Right renal cortex interstitium (tissue), 3 donors: ENCODE measurements at regions not wholly inside any gene's neighbourhood (a gene's known extent, or its start where the extent isn't known, plus 50 kb on each side); places are given as distances from the start of the nearest gene placed in this dataset.

ENCODE experiments used
- DNase-seq, 3 donors: peaks; one replicate each; pipeline ENCODE4 v3.0.0-alpha.2; 2013; ENCODE audit warnings: low read depth in 3 of 3, low spot score in 2 of 3

DNA sequence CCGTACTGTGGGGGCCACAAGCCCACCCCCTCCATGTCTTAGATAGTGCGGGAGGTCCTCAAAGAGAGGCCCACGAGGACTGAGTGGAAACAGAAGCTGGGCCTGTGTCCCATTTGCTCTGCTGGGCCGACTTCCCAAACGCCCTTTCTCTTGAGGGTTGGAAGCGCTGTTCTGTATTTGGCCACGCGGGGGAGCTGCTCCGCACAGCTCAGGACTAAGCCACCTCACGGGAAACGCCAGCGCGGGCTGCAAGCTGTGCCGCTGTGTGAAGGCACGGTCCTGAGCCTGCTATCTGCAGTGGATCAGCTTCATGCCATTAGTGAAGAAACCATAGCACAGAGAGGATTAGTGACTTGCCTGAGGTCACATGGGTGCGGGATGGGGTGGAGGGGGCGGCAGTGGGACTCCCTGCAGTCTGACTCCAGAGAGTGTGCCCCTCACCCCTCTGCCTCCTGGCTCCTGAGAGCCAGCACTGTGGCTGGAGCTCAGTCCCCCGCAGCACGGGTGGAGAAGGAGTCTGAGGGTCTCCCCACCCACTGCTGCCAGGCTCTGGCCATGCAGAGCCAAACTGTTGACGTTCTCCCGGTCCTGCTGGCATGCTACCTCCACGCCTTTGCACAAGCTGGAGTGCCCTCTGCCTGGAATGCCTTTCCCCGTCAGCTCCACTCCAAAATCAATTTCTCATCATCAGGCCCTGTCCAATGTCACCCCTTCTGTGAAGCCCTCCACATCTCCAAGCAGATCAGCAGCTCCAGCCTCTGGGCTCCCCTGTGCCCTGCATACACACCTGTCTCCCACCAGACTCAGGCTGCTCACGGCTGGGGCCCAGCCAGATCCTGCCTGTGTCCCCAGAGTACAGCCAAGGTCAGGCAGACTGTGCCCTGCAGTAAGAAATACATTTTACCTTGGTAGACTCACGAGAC is 51.5 kb upstream of the LRRC32 start:
- peak in 2 of 3 donors; percentile 48 to 67 for DNase-seq

GRCh38 chr11:76723142-76723541 is 52.6 kb upstream of the LRRC32 start:
- DNase-seq: no peak

DNA sequence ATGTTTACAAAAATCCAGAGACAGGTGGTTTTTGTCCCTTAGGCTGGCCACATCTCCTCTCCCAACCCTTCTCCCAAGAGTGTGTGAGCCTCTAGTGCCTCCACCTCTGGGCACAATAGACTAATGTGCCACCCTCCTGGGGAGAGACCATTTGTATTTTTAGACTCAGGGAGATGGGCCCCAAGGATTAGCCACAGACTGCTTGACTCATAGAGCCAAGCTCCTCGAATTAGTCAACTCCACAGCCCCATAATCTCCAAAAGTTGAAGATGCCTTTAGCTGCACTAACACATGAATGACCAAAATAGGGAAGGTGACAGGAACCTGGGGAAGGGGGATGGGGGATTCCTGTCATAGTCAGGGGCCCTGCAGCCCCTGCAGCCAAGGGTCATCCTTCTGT is 53.0 kb upstream of the LRRC32 start:
- DNase-seq: no peak

DNA sequence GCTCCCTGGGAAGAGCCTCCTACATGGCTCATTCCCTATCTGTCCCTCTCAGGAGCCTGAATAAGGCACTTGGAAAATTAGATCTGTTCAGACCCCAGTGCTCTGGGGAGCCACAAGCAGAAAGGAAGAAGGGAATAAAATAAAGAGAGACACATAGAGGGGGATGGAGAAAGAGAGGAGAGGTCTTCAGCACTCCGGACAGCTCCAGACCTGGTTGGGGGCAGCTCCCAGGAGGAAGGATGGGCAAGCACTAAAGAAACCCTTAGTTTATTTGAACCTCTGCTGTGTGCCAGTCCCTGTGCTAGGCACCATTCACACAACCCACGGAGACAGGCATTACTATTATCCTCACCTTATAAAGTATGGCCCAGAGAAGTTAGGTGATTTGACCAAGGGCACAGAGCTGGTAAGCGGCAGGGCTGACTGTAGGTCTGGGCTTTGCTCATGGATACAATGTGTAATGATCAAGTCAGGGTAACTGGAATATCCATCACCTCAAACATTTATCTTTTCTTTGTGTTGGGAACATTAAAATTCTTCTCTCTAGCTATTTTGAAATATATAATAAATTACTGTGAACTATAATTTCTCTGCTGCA is 53.7 kb upstream of the LRRC32 start:
- no peak for DNase-seq

DNA sequence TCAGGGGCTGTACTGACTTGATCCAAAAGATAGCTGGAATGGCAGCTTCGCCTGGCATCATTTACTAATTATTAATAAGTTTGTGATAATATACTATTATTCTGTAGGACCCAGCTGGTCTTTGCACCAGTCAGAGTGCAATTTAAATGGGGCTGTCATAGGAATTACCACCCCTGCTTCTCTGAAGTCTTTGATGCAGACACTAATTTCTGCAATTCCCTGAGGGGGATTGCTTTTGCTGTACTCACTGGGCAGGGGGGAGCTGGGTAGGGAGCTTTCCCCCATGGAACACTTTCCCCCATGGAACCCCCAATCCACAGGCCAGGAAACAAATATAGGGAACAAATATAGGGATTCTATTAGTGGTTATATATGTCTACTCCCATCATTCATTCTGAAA is 54.9 kb upstream of the TSKU start:
- DNase-seq: no peak

GRCh38 chr11:76728778-76729177 is 54.4 kb upstream of the TSKU start:
- no peak for DNase-seq

GRCh38 chr11:76729214-76729613 is 53.9 kb upstream of the TSKU start:
- DNase-seq: no peak

GRCh38 chr11:76730887-76731565 is 52.1 kb upstream of the TSKU start:
- no peak for DNase-seq

DNA sequence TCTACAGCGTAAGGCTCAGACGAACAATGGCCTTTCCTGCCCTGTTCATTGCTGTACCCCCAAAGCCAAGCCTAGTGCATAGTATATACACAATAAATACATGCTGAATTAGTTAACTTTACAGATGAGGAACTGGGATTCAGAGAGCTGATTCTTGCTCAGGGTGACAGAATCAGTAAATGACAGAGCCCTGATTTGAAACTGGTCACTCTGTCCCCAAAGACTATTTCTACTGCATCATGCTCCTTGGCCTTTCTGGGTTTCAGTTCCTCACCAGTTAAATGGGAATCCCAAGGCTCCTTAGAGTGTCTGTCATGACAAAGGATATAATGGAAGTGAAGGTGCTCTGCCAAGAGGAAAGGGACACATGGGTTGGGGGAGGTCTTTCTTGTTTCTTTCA is 50.5 kb upstream of the TSKU start:
- DNase-seq: no peak
